Neural cell (in vitro differentiated cells): ENCODE measurements at regions not wholly inside any gene's neighbourhood (a gene's known extent, or its start where the extent isn't known, plus 50 kb on each side); places are given as distances from the start of the nearest gene placed in this dataset.

Experiments used
- CTCF ChIP-seq: fragments of 450-650 bp; IDR thresholded peaks from 2 replicates; pipeline ENCODE4 v1.5.1; 2014; ENCODE audit warnings: antibody characterized with exemption, mild to moderate bottlenecking, moderate library complexity; ENCODE audit not compliant: poor library complexity, severe bottlenecking
- EZH2 ChIP-seq: fragments of 200-600, 300-800 bp; shearing (Covaris generic), sonication (generic); IDR thresholded peaks from 2 replicates; pipeline ENCODE4 v1.6.1; 2014; ENCODE audit warnings: antibody characterized with exemption, low read length, borderline replicate concordance, mild to moderate bottlenecking; ENCODE audit not compliant: insufficient read depth, poor library complexity, severe bottlenecking
- MXI1 ChIP-seq: fragments of 450-650 bp; conservative IDR thresholded peaks from 2 replicates; pipeline ENCODE4 v1.6.1; 2014; ENCODE audit warnings: antibody characterized with exemption, mild to moderate bottlenecking; ENCODE audit not compliant: poor library complexity, severe bottlenecking
- POLR2AphosphoS5 ChIP-seq: IDR thresholded peaks from 2 replicates; pipeline ENCODE4 v1.6.1; 2012

- TF ChIP-seq CTCF, result no peak
- TF ChIP-seq MXI1, result no peak
- no peak for TF ChIP-seq POLR2AphosphoS5
- no peak for TF ChIP-seq EZH2
Measured at GRCh38 chr5:67291671-67292070, 95.1 kb upstream of the CD180 start.
